GM12891 (cell line): ENCODE measurements at regions not wholly inside any gene's neighbourhood (a gene's known extent, or its start where the extent isn't known, plus 50 kb on each side); places are given as distances from the start of the nearest gene placed in this dataset.

Experiments used
- PAX5 ChIP-seq: IDR thresholded peaks from 2 replicates; pipeline ENCODE4 v1.6.1; 2011; ENCODE audit warnings: low read length, moderate library complexity, mild to moderate bottlenecking; ENCODE audit not compliant: insufficient read depth, severe bottlenecking
- POLR2A ChIP-seq: IDR thresholded peaks from 2 replicates; pipeline ENCODE4 v1.6.1; 2011; ENCODE audit warnings: low read depth, low read length, control low read depth
- POLR2AphosphoS5 ChIP-seq: IDR thresholded peaks from 2 replicates; pipeline ENCODE4 v1.6.1; 2011; ENCODE audit warnings: low read depth, low read length, control low read depth
- TAF1 ChIP-seq: IDR thresholded peaks from 2 replicates; pipeline ENCODE4 v1.6.1; 2011; ENCODE audit warnings: low read depth, low read length, control low read depth

- TF ChIP-seq POLR2AphosphoS5 (no peak), PAX5 (no peak), POLR2A (no peak), TAF1 (no peak)
These were observed 137.0 kb upstream of the AFDN start for GRCh38 chr6:167689751-167690150.
